SK-N-SH treated with all-trans-retinoic acid at 6 μM for 48 hours (cell line): ENCODE measurements at regions not wholly inside any gene's neighbourhood (a gene's known extent, or its start where the extent isn't known, plus 50 kb on each side); places are given as distances from the start of the nearest gene placed in this dataset.

Source experiments
- ATAC-seq: fragments of 200-7000 bp; cut with Tn5 transposase; 3 replicates; pipeline ENCODE4 v1.9.1; 2020; ENCODE audit warnings: mild to moderate bottlenecking, moderate library complexity
- ARNTL ChIP-seq: fragments of 450-650 bp; formaldehyde crosslinking; IDR thresholded peaks from 2 replicates; pipeline ENCODE4 v1.5.0; 2020; ENCODE audit warnings: low read depth, mild to moderate bottlenecking, moderate library complexity, borderline replicate concordance
- BACH2 ChIP-seq: fragments of 250-450 bp; sonication (Bioruptor Pico); IDR thresholded peaks from 2 replicates; pipeline ENCODE4 v1.9.0; 2021; ENCODE audit warnings: mild to moderate bottlenecking, borderline replicate concordance
- CSDC2 ChIP-seq: fragments of 250-450 bp; sonication (Bioruptor Pico); IDR thresholded peaks from 2 replicates; pipeline ENCODE4 v1.5.0; 2020; ENCODE audit warnings: mild to moderate bottlenecking, moderate library complexity
- CSRNP3 ChIP-seq: fragments of 250-450 bp; sonication (Bioruptor Pico); IDR thresholded peaks from 2 replicates; pipeline ENCODE4 v1.5.1; 2021; ENCODE audit warnings: mild to moderate bottlenecking, moderate library complexity
- ESRRG ChIP-seq: fragments of 250-450 bp; sonication (Bioruptor Pico); IDR thresholded peaks from 2 replicates; pipeline ENCODE4 v1.6.1; 2021; ENCODE audit warnings: mild to moderate bottlenecking
- GLIS3 ChIP-seq: fragments of 250-450 bp; sonication (Bioruptor Pico); IDR thresholded peaks from 2 replicates; pipeline ENCODE4 v1.5.0; 2020; ENCODE audit warnings: mild to moderate bottlenecking, moderate library complexity
- ISL1 ChIP-seq: fragments of 250-450 bp; sonication (Bioruptor Pico); IDR thresholded peaks from 2 replicates; pipeline ENCODE4 v2.1.2; 2022; ENCODE audit warnings: mild to moderate bottlenecking, moderate library complexity
- OSR1 ChIP-seq: fragments of 250-450 bp; sonication (Bioruptor Pico); IDR thresholded peaks from 2 replicates; pipeline ENCODE4 v1.8.0; 2022; ENCODE audit warnings: moderate library complexity, mild to moderate bottlenecking, inconsistent platforms
- PATZ1 ChIP-seq: fragments of 250-450 bp; sonication (Bioruptor Pico); IDR thresholded peaks from 2 replicates; pipeline ENCODE4 v1.8.0; 2020; ENCODE audit warnings: mild to moderate bottlenecking, moderate library complexity, borderline replicate concordance
- PPARA ChIP-seq: fragments of 250-450 bp; sonication (Bioruptor Pico); IDR thresholded peaks from 2 replicates; pipeline ENCODE4 v1.5.0; 2020; ENCODE audit warnings: mild to moderate bottlenecking, borderline replicate concordance
- RARB ChIP-seq: fragments of 250-450 bp; sonication (Bioruptor Pico); IDR thresholded peaks from 2 replicates; pipeline ENCODE4 v1.8.0; 2021; ENCODE audit warnings: mild to moderate bottlenecking, moderate library complexity
- SNAI2 ChIP-seq: fragments of 250-450 bp; sonication (Bioruptor Pico); IDR thresholded peaks from 2 replicates; pipeline ENCODE4 v1.5.0; 2020; ENCODE audit warnings: mild to moderate bottlenecking, moderate library complexity
- TCF4 ChIP-seq: fragments of 250-450 bp; sonication (Bioruptor Pico); IDR thresholded peaks from 2 replicates; pipeline ENCODE4 v1.8.0; 2021; ENCODE audit warnings: mild to moderate bottlenecking, moderate library complexity, borderline replicate concordance
- TSHZ2 ChIP-seq: fragments of 250-450 bp; sonication (Bioruptor Pico); IDR thresholded peaks from 2 replicates; pipeline ENCODE4 v1.5.0; 2020; ENCODE audit warnings: mild to moderate bottlenecking, moderate library complexity
- ZC3H10 ChIP-seq: fragments of 250-450 bp; sonication (Bioruptor Pico); IDR thresholded peaks from 2 replicates; pipeline ENCODE4 v1.5.1; 2021; ENCODE audit warnings: mild to moderate bottlenecking, moderate library complexity
- ZFP3 ChIP-seq: fragments of 250-450 bp; sonication (Bioruptor Pico); IDR thresholded peaks from 2 replicates; pipeline ENCODE4 v1.5.0; 2020; ENCODE audit warnings: mild to moderate bottlenecking, moderate library complexity
- ZFP30 ChIP-seq: fragments of 450-650 bp; formaldehyde crosslinking; IDR thresholded peaks from 2 replicates; pipeline ENCODE4 v1.5.0; 2022; ENCODE audit warnings: mild to moderate bottlenecking, moderate library complexity
- ZNF565 ChIP-seq: fragments of 450-650 bp; formaldehyde crosslinking; conservative IDR thresholded peaks from 2 replicates; pipeline ENCODE4 v1.5.0; 2020; ENCODE audit warnings: low read depth, mild to moderate bottlenecking, moderate library complexity
- ZNF70 ChIP-seq: fragments of 450-650 bp; formaldehyde crosslinking; IDR thresholded peaks from 2 replicates; pipeline ENCODE4 v1.5.0; 2020; ENCODE audit warnings: mild to moderate bottlenecking, moderate library complexity
- ZNF8 ChIP-seq: fragments of 450-650 bp; formaldehyde crosslinking; IDR thresholded peaks from 2 replicates; pipeline ENCODE4 v1.5.0; 2020; ENCODE audit warnings: mild to moderate bottlenecking, moderate library complexity
- TF ChIP-seq, protein P1 (sequence below): fragments of 250-450 bp; sonication (Bioruptor Pico); IDR thresholded peaks from 2 replicates; pipeline ENCODE4 v1.8.0; 2021; ENCODE audit warnings: low read depth, mild to moderate bottlenecking, moderate library complexity, borderline replicate concordance
- TF ChIP-seq, protein P2 (sequence below): fragments of 250-450 bp; sonication (Bioruptor Pico); IDR thresholded peaks from 2 replicates; pipeline ENCODE4 v1.5.1; 2020; ENCODE audit warnings: low read depth, mild to moderate bottlenecking, moderate library complexity

- TF ChIP-seq, protein P1, sequence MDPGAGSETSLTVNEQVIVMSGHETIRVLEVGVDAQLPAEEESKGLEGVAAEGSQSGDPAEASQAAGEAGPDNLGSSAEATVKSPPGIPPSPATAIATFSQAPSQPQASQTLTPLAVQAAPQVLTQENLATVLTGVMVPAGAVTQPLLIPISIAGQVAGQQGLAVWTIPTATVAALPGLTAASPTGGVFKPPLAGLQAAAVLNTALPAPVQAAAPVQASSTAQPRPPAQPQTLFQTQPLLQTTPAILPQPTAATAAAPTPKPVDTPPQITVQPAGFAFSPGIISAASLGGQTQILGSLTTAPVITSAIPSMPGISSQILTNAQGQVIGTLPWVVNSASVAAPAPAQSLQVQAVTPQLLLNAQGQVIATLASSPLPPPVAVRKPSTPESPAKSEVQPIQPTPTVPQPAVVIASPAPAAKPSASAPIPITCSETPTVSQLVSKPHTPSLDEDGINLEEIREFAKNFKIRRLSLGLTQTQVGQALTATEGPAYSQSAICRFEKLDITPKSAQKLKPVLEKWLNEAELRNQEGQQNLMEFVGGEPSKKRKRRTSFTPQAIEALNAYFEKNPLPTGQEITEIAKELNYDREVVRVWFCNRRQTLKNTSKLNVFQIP (CRISPR knock-in tag): no peak
- TF ChIP-seq PPARA (CRISPR knock-in tag): no peak
- TF ChIP-seq ZFP3 (CRISPR knock-in tag): no peak
These were observed 54.1 kb upstream of the MET start (continued) for GRCh38 chr7:116617878-116618277.

- ATAC-seq: no peak
- TF ChIP-seq ZNF8 (CRISPR knock-in tag) (no peak), SNAI2 (CRISPR knock-in tag) (no peak), CSDC2 (CRISPR knock-in tag) (no peak), CSRNP3 (CRISPR knock-in tag) (no peak), ARNTL (CRISPR knock-in tag) (no peak), PPARA (CRISPR knock-in tag) (no peak), GLIS3 (no peak), ESRRG (CRISPR knock-in tag) (no peak), ZC3H10 (no peak), ZFP3 (CRISPR knock-in tag) (no peak), RARB (CRISPR knock-in tag) (no peak), ISL1 (CRISPR knock-in tag) (no peak), BACH2 (CRISPR knock-in tag) (no peak), OSR1 (CRISPR knock-in tag) (no peak), PATZ1 (CRISPR knock-in tag) (no peak), TSHZ2 (CRISPR knock-in tag) (no peak)
- TF ChIP-seq, protein P2, sequence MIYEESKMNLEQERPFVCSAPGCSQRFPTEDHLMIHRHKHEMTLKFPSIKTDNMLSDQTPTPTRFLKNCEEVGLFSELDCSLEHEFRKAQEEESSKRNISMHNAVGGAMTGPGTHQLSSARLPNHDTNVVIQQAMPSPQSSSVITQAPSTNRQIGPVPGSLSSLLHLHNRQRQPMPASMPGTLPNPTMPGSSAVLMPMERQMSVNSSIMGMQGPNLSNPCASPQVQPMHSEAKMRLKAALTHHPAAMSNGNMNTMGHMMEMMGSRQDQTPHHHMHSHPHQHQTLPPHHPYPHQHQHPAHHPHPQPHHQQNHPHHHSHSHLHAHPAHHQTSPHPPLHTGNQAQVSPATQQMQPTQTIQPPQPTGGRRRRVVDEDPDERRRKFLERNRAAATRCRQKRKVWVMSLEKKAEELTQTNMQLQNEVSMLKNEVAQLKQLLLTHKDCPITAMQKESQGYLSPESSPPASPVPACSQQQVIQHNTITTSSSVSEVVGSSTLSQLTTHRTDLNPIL: no peak
These were observed 53.5 kb upstream of the MET start for GRCh38 chr7:116618338-116619128.

DNA sequence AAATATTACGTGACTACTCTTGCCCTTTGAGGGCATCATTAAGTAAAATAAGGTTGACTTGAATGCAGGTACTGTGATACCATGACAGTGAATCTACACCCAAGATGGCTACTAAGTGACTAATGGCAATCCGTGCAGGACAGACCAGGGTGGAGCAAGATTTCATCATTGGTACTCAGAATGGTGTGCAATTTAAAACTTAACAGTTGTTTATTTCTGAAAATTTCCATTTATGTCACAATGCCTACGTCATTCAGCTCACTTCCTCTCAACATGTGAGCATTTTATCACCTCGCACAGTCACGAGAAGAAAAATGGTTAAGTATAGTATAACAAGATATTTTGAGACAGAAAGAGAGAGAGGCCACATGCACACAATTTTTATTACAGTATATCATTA lies 50.3 kb upstream of the MET start:
- ATAC-seq: no peak
- TF ChIP-seq GLIS3 (no peak), ZFP30 (CRISPR knock-in tag) (no peak), ZNF70 (CRISPR knock-in tag) (no peak), RARB (CRISPR knock-in tag) (no peak), ZNF8 (CRISPR knock-in tag) (no peak), ZC3H10 (no peak), TSHZ2 (CRISPR knock-in tag) (no peak), ESRRG (CRISPR knock-in tag) (no peak), TCF4 (no peak), ZNF565 (CRISPR knock-in tag) (no peak)
- TF ChIP-seq, protein P2: no peak
